Uterus (tissue), 2 donors: ENCODE measurements at regions not wholly inside any gene's neighbourhood (a gene's known extent, or its start where the extent isn't known, plus 50 kb on each side); places are given as distances from the start of the nearest gene placed in this dataset.

ENCODE experiments used
- POLR2A ChIP-seq, 2 donors: fragments of 450-650 bp; IDR thresholded peaks; one replicate each; pipeline ENCODE4 v1.6.1; 2016; ENCODE audit warnings: antibody characterized with exemption in 2 of 2, mild to moderate bottlenecking in 1 of 2, moderate library complexity in 1 of 2
- TF ChIP-seq, protein P1 (sequence below), 4 experiments: fragments of 200-600 bp in 2 of 4; fragments of 450-650 bp in 2 of 4; sonication (generic) in 2 of 4; IDR thresholded peaks; one replicate each; pipeline ENCODE4 v1.5.1; 2016 to 2019; ENCODE audit warnings: antibody characterized with exemption in 4 of 4, mild to moderate bottlenecking in 2 of 4, moderate library complexity in 1 of 4

DNA sequence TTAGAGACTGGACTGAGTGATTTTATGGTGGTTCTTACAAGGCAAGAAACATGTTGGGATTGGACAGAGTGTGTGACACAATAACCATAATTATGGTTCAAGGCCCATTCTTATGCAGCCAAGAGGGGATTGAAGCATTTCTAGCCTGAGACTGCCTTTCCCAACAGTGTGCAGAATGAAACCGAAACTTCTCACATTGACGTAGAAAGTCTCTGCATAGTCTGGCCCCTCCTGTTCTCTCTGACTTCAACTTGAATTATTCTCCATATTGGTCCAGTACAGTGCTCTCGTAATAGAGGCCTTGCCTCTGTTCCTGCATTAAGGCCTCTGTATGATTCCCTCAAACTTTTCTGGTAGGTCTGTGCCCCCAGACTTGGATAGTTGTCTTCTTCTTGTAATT lies 138.3 kb downstream of the DIPK2A start:
- TF ChIP-seq, protein P1, sequence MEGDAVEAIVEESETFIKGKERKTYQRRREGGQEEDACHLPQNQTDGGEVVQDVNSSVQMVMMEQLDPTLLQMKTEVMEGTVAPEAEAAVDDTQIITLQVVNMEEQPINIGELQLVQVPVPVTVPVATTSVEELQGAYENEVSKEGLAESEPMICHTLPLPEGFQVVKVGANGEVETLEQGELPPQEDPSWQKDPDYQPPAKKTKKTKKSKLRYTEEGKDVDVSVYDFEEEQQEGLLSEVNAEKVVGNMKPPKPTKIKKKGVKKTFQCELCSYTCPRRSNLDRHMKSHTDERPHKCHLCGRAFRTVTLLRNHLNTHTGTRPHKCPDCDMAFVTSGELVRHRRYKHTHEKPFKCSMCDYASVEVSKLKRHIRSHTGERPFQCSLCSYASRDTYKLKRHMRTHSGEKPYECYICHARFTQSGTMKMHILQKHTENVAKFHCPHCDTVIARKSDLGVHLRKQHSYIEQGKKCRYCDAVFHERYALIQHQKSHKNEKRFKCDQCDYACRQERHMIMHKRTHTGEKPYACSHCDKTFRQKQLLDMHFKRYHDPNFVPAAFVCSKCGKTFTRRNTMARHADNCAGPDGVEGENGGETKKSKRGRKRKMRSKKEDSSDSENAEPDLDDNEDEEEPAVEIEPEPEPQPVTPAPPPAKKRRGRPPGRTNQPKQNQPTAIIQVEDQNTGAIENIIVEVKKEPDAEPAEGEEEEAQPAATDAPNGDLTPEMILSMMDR (IDR thresholded peaks at IDR 0.05): no peak
- no peak for TF ChIP-seq POLR2A (IDR thresholded peaks at IDR 0.05)
